Stimulated activated CD8-positive, alpha-beta memory T cell treated with anti-CD3 and anti-CD28 coated beads, Interleukin-15, amount 100 ng/mL, for 1 hour (primary cell): ENCODE measurements at regions not wholly inside any gene's neighbourhood (a gene's known extent, or its start where the extent isn't known, plus 50 kb on each side); places are given as distances from the start of the nearest gene placed in this dataset.

Source experiments
- DNase-seq: peaks from one replicate; pipeline ENCODE4 v3.0.0-alpha.2; 2020; ENCODE audit warnings: low read depth

- DNase-seq: no peak
Measured at GRCh38 chr1:199161766-199162303, 523.0 kb downstream of the PTPRC start.

DNA sequence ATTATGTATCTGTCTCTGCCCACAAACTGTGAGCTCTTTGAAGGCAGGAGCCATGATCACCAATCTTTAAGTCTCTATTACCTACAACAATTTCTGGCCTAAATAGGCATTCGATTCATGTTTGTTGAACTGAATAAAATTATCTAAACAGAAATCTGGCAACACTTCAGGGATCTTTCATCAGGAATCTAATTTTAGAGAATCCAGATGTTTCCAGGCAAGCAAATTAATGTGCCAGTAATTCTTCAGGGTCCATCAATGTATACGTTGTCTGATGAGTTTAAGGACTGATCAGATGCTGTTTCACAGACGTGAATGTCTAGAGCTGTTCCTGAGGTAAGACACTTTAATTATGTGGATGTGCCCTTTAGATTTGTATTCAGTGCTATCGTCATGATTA, 524.4 kb downstream of the PTPRC start:
- no peak for DNase-seq

GRCh38 chr1:199163670-199164069, 524.8 kb downstream of the PTPRC start:
- no peak for DNase-seq

GRCh38 chr1:199167460-199167859, 528.6 kb downstream of the PTPRC start:
- no peak for DNase-seq

- DNase-seq: no peak
Measured at GRCh38 chr1:199168888-199169585, 530.2 kb downstream of the PTPRC start.

- DNase-seq: no peak
Measured at GRCh38 chr1:199170711-199171110, 531.9 kb downstream of the PTPRC start.

DNA sequence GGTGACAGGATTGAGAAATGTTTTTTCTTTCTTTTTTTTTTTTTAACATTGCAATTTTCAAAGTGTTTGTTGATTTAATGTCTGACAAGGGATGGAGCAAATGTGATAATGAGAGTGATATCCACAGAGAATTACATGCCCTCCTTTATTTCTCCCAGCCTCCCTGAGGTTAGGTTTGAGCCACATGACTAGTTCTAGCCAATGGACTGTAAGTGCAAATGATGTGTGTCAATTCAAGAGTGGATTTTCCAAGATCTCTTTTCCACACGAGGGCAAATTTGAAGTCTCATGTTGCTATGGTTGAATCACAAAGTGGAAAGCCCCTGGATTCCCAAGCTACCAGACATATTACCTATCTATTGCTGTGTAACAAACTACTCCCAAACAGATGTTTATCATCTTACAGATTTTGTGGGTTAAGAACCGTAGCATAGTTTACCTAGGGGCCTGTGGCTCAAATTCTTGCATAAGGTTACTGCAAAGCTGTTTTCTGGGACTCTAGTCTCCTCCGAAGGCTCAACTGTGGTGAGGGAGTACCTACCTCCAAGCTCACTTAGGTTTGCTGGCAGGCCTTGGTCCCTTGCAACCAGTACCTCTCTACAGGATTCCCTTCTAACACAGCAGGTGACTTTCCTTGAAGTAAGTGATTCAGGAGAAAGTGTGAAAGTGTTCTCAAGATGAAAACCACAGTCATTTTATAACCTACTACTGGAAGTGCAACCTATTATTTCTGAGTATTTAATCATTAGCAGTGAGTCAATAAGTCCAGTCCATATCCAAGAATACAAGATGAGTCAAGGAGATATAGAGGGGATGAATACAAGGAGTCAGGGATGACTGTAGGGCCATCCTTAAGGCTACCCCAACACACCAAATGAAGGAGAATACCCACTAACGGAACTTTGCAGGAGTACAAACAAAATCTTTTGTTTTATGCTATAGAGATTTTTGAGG, 533.6 kb downstream of the PTPRC start:
- DNase-seq: no peak

GRCh38 chr1:199173356-199173755, 534.5 kb downstream of the PTPRC start:
- no peak for DNase-seq

- no peak for DNase-seq
Measured at GRCh38 chr1:199174336-199174735, 535.5 kb downstream of the PTPRC start.

GRCh38 chr1:199176713-199177112, 537.9 kb downstream of the PTPRC start:
- DNase-seq: no peak

- no peak for DNase-seq
Measured at GRCh38 chr1:199177241-199177640, 538.4 kb downstream of the PTPRC start.

DNA sequence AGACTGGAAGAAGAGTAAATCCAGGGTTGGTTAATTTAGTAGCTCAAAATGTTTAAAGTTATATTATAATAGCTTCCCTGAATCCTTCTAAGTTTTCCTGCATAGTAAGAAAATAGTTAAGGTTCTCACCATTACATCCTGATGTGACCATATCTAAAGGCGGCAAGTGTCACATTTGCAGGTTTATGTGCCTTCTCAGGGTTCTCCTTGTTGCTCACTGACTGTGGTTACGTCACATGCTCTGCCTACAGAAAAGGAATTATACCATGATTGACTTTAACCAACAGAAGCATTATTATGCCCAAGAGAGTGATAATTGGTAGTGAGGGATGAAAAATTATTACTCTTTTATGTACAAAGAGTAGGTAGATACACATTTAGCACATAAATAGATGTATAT, 539.8 kb downstream of the PTPRC start:
- DNase-seq: no peak

- DNase-seq: no peak
Measured at GRCh38 chr1:199182186-199182843, 543.5 kb downstream of the PTPRC start.

DNA sequence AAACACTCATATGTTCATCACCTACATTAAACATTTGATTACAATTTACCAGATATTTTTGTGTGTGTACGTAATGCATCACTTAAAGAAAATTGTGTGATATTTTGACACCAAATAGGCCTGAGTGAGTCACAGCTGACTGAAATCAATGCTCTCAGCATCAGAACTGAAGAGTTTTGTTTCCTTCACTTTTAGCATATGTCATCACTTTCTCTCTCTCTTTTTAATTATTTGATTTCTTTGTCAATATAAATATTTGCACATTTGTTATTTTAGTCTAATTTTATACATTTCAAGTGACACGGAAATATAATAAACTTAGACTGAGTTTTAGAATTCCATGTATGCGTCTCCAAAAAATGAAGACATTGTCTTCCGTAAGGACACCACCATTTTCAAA, 545.3 kb downstream of the PTPRC start:
- no peak for DNase-seq

GRCh38 chr1:199194862-199195261, 556.0 kb downstream of the PTPRC start:
- no peak for DNase-seq

- DNase-seq: no peak
Measured at GRCh38 chr1:199197695-199198094, 558.9 kb downstream of the PTPRC start.

- no peak for DNase-seq
Measured at GRCh38 chr1:199202331-199202730, 563.5 kb downstream of the PTPRC start.

DNA sequence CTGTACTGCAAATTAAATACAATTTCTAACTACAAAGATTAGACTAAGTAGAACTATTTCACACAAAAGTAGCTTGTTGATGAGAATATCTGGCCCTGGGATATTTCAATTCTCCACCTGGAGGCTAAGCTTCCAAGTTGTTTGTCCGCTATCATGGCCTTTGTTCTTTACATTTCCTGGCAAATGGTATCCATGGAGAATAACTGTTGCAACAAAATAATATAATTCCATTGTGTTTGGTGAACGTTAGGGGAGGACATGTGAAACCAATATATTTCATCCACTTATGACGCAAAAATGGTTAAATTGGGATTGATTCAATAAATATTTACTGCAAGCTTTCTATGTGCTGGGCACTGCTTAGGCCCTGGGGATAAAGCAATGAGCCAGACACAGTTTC, 565.4 kb downstream of the PTPRC start:
- DNase-seq: no peak

DNA sequence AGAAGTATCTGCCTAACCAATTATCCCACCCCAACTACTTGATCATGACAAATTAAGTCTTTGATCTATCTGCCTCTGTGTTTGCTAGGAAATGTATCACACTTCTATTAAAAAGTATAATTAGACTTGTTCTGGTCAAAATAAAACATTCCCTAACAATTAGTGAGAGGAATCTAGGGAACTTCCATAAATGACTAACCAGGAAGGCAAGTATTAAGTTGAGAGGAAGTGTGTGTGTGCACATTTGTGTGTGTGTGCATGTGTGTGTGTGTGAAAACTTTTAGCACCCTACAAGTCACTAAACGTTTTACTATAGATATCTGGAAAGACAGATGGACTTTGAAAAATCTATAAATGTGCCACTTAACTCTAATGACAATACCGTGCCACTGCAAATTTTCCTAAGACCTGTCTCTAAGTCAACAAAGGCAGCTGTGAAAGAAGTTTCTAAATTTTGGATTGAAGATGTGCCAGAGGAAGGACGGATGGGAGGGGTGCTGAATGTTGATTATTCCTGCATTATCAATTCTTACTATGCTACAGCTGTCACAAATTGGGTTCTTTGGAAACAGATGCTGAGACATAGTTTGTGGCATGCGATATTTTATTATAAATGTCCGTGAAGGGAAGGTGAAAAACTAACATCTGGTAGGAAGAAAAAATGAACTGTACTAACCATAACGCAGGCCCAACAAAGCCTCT, 567.1 kb downstream of the PTPRC start:
- DNase-seq: no peak

- no peak for DNase-seq
Measured at GRCh38 chr1:199208847-199209246, 570.0 kb downstream of the PTPRC start.

GRCh38 chr1:199218065-199218464, 579.2 kb downstream of the PTPRC start:
- DNase-seq: no peak

DNA sequence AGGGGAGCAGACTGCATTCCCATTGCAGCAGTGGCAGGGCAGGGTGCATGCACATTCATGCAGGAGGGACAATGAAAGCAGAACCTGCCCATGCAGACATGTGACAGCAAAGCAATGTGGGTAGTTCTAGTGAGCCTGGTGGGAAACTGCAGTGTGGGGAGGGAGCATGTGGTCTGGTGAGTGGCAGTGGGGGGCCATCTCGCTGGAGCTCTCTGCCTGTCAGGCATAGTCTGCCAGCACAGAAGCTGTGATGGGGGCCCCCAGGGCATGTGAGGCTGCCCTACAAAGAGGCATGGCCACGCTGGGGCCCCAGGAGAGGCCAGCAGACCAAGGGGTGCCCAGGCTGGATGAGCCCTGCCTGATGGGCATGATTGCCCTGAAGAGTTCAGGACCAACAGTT, 579.7 kb downstream of the PTPRC start:
- no peak for DNase-seq
